ENCODE measurements at regions not wholly inside any gene's neighbourhood (a gene's known extent, or its start where the extent isn't known, plus 50 kb on each side); places are given as distances from the start of the nearest gene placed in this dataset.

GRCh38 chr6:22975079-22975478, 405.7 kb downstream of the HDGFL1 start:
- TF ChIP-seq POLR2A (IDR thresholded peaks at IDR 0.05): no peak
- TF ChIP-seq, protein P1, sequence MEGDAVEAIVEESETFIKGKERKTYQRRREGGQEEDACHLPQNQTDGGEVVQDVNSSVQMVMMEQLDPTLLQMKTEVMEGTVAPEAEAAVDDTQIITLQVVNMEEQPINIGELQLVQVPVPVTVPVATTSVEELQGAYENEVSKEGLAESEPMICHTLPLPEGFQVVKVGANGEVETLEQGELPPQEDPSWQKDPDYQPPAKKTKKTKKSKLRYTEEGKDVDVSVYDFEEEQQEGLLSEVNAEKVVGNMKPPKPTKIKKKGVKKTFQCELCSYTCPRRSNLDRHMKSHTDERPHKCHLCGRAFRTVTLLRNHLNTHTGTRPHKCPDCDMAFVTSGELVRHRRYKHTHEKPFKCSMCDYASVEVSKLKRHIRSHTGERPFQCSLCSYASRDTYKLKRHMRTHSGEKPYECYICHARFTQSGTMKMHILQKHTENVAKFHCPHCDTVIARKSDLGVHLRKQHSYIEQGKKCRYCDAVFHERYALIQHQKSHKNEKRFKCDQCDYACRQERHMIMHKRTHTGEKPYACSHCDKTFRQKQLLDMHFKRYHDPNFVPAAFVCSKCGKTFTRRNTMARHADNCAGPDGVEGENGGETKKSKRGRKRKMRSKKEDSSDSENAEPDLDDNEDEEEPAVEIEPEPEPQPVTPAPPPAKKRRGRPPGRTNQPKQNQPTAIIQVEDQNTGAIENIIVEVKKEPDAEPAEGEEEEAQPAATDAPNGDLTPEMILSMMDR (IDR thresholded peaks at IDR 0.05): no peak

All from right lobe of liver (tissue), 4 donors.